ENCODE measurements at regions not wholly inside any gene's neighbourhood (a gene's known extent, or its start where the extent isn't known, plus 50 kb on each side); places are given as distances from the start of the nearest gene placed in this dataset.

- DNase-seq (ENCODE audit: low read depth), result no peak
These were observed 416.1 kb downstream of the ZNF536 start for GRCh38 chr19:30788105-30788765.

- DNase-seq (ENCODE audit: low read depth), result no peak
These were observed 413.4 kb downstream of the ZNF536 start for GRCh38 chr19:30785458-30786137.

GRCh38 chr19:30784850-30785457 is 412.8 kb downstream of the ZNF536 start:
- DNase-seq (ENCODE audit: low read depth), result peak; percentile 54

DNA sequence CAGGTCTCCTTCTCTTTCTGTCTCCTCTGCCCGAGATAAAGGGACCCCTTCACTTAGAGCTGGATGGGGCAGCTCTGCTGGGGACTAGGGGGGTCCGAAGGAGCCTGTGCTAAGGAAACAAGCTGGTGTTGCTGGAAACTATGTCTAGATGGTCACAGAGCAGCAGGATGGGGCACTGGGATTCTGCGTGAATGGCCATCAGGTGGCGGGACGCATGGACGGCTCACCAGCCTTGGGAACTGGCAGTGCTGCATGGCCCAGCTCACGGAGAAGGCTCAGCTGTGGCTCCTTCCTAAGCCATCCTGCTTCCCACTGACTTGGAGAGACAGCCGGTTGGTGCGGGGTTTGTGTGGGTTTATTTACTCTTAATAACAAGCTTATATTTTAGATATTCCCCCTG is 411.8 kb downstream of the ZNF536 start:
- no peak for DNase-seq (ENCODE audit: low read depth)

GRCh38 chr19:30783212-30783611 is 411.0 kb downstream of the ZNF536 start:
- no peak for DNase-seq (ENCODE audit: low read depth)

DNA sequence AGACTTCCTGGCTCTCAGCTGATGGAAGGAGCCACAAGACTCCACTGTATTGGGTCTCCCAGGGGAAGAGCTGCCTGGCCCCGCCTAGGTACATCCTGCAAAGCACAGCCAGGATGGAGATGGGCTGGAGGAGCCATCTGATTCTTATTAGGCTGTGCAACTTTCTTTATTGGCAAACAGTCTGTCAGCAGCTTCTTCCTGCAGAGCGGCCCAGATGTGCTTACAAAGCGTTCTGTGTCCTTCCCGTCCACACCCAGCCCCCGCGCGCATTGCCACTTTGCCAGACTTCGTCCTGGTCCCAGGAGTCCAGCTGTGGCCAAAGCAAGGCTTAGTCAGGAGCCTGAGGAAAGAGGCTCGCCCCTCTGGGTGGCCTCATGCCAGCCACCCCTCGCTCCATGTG is 409.3 kb downstream of the ZNF536 start:
- DNase-seq (ENCODE audit: low read depth), result no peak

GRCh38 chr19:30781047-30781446 is 408.9 kb downstream of the ZNF536 start:
- no peak for DNase-seq (ENCODE audit: low read depth)

DNA sequence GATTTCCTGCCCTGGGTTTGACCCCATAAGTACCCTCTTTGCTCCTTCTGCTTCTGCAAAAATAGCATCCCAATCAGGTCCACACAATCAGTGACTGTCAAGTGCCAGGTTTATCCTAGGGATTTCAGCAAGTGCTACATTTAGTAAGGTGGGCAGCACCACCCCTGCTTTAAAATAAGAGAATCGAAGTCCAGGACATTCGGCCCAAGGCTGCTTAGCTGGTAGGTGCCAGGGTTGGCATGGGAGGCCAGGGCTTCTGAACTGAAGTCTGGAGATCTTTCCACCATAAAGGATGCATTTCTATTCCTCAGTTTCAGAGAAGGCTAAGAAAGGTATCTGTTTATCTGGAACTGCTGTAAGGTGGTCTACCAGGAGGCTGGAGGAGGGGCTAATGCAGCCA is 408.3 kb downstream of the ZNF536 start:
- no peak for DNase-seq (ENCODE audit: low read depth)

- no peak for DNase-seq (ENCODE audit: low read depth)
These were observed 407.8 kb downstream of the ZNF536 start for GRCh38 chr19:30780032-30780431.

- DNase-seq (ENCODE audit: low read depth), result no peak
These were observed 407.0 kb downstream of the ZNF536 start for GRCh38 chr19:30778961-30779715.

DNA sequence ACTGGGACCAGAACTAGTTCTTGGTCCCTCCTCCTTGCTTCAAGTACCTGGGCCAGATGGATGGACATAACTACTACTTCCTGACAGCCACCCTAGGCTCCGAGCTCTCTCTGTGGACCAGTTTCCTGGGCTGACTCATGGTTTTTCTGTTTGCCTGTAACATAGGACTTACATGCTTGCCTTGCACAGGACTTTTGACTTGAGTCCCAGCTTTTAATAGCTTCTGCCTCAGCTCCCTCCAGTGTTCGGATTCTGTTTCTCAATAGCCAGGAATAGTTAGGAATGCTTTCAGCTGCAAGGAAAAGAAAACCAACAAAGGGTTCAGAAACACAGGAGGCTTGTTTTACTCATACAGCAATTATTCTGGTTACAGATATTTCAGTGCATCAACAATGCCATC is 405.9 kb downstream of the ZNF536 start:
- no peak for DNase-seq (ENCODE audit: low read depth)

DNA sequence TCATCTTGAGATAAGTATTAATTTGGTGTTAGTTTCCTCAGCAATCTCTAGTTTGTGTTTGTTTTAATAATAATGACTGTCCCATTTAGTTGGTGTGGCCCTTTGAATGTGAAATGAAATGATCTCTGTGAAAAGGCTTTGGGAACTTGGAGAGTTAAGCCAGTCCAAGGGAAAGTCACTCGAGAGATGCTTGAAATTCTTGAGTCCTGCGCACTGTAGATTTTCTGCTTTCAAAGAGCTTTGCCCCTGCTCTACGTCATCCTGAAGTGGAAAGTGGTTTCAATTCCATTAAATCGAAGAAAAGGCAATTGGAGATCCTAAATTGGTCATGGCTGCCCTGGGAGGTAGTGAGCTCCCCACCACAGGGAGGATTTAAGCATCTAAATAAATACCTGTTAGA is 403.8 kb downstream of the ZNF536 start:
- no peak for DNase-seq (ENCODE audit: low read depth)

DNA sequence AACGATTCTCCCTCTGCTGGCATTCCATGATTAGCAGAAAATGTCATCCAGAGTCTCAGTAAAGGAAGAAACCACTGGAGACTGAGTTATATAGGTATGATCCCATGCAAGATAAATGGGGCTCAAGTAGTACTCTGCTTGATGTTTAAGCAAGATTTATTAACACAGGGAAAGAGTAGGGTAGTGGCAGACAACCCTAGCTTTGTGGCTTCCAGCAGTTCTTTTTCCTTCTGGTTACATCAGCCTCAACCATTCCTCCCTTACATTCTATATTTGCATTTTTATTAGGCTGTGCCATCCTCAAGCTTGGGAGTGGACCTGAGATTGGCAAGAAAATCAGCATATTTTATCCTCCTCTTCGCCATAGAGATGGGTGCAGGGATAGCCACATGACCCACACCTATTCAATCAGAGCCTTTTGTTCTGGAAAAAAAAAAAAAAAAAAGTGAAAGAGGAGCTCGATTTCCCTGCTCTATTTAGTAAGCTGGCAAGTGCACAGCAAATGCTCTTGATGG is 402.1 kb downstream of the ZNF536 start:
- DNase-seq (ENCODE audit: low read depth), result no peak

DNA sequence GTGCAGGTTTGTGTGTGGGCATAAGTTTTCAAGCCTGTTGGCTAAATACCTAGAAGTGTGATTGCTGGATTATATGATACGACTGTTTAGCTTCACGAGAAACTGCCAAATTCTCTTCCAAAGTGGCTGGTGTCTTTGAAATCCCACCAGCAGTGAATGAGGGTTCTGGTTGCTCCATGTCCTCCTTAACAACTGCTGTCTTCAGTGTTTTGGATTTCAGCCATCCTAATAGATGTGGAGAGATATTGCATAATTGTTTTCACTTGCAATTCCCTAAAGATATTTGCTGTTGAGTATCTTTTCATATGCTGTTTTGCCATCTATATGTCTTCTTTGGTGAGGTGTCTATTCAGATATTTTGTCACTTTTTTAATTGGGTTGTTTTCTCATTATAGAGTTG is 390.5 kb downstream of the ZNF536 start:
- DNase-seq (ENCODE audit: low read depth), result no peak

GRCh38 chr19:30760014-30760413 is 387.8 kb downstream of the ZNF536 start:
- DNase-seq (ENCODE audit: low read depth), result no peak

GRCh38 chr19:30757837-30758617 is 385.8 kb downstream of the ZNF536 start:
- no peak for DNase-seq (ENCODE audit: low read depth)

GRCh38 chr19:30757104-30757836 is 385.1 kb downstream of the ZNF536 start:
- DNase-seq (ENCODE audit: low read depth), result no peak

DNA sequence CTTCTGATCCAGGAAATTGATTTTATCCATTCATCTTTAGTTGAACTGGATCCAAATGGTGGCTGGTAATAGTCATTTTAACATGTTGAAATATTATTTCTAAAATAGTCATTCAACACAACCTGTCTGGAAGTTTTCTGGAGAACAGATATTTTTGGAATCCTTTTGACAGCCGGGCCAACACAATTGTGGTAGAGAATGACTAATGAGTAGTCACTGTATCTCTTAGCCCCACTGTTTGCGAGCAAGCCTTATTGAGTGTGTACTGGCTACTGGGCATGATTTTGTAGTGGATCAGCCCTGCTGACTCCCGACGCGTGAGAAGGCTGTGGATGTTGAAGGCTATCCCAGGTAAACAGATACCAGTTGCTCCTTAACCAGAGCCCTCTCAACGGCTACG is 383.4 kb downstream of the ZNF536 start:
- no peak for DNase-seq (ENCODE audit: low read depth)

- DNase-seq (ENCODE audit: low read depth), result no peak
These were observed 382.0 kb downstream of the ZNF536 start for GRCh38 chr19:30754162-30754561.

GRCh38 chr19:30752876-30753275 is 380.7 kb downstream of the ZNF536 start:
- DNase-seq (ENCODE audit: low read depth), result no peak

Measured in myocyte (in vitro differentiated cells).